ENCODE measurements at regions not wholly inside any gene's neighbourhood (a gene's known extent, or its start where the extent isn't known, plus 50 kb on each side); places are given as distances from the start of the nearest gene placed in this dataset.
"Not testable (repeated sequence)": the region's sequence is repeated elsewhere in the genome, so short reads cannot be mapped to it uniquely, and the experiment has no call there.

DNA sequence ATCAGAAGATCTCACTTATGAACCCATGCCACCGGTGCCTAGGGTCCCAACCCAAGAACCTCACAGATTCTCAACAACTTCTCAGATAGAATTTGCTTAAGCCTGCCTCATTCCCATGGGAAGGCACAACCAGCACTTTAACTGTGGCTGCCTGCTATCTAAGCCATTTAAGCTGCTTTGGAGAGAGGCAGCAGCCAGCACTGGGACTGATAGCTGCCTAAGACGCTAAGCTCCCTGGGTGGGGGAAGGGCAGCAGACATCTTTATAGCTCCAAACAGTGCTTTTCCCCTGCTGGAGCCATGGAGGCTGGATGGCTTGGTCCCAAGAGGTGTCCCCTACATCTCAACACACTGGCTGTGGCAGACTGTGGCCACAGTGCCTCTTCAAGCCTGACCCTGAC lies 1268.6 kb downstream of the FAM133A start:
- H3K4me1 ChIP-seq: no peaks in the 10 kb centered on the region
- 46 to 75% (median 48%) methylated on average over 2 of the region's 2 CpGs for WGBS, 4 donors
- H3K9me3 ChIP-seq: peaks cover 0 to 6% (median 0%) of the 10 kb centered on the region in 12 donors
- no peak overlapping the region for H3K4me3 ChIP-seq
- DNase-seq (no peak), ATAC-seq (no peak)
- intact Hi-C loops (cut with DNase I): no loop called here
- H3K27me3 ChIP-seq: peaks cover 0 to 7% (median 0%) of the 10 kb centered on the region in 9 donors
- H3K27ac ChIP-seq: no peak overlapping the region
- TF ChIP-seq CTCF (IDR thresholded peaks at IDR 0.05) (no peak), POLR2A (IDR thresholded peaks at IDR 0.05) (no peak)
- no peaks in the 10 kb centered on the region for H3K36me3 ChIP-seq

DNA sequence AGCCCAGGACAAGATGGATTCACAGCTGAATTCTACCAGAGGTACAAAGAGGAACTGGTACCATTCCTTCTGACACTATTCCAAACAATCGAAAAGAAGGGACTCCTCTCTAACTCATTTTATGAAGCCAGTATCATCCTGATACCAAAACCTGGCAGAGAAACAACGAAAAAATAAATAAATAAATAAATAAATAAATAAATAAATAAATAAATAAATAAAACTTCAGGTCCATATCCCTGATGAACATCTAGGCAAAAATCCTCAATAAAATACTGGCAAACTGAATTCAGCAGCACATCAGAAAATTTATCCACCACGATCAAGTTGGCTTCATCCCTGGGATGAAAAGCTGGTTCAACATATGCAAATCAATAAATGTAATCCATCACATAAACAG lies 1272.1 kb downstream of the FAM133A start:
- H3K27me3 ChIP-seq; H3K4me3 ChIP-seq; H3K36me3 ChIP-seq; H3K4me1 ChIP-seq; H3K27ac ChIP-seq; ATAC-seq; intact Hi-C loops (cut with DNase I); DNase-seq; H3K9me3 ChIP-seq: not testable (repeated sequence)
- WGBS, 4 donors: 61 to 70% (median 66%) methylated on average over 3 of the region's 3 CpGs

GRCh38 chrX:94961730-94962129 lies 1287.7 kb downstream of the FAM133A start:
- no peaks in the 10 kb centered on the region for H3K4me1 ChIP-seq
- no peak overlapping the region for H3K4me3 ChIP-seq
- H3K27me3 ChIP-seq: no peaks in the 10 kb centered on the region
- no peak overlapping the region for H3K27ac ChIP-seq
- intact Hi-C loops (cut with DNase I): no loop called here
- 45 to 63% (median 60%) methylated on average over 2 of the region's 2 CpGs for WGBS, 4 donors
- no peaks in the 10 kb centered on the region for H3K9me3 ChIP-seq
- no peak for DNase-seq
- TF ChIP-seq CTCF (IDR thresholded peaks at IDR 0.05) (no peak), POLR2A (IDR thresholded peaks at IDR 0.05) (no peak)
- no peaks in the 10 kb centered on the region for H3K36me3 ChIP-seq
- no peak for ATAC-seq

GRCh38 chrX:94977562-94977961 lies 1303.6 kb downstream of the FAM133A start:
- ATAC-seq (no peak), DNase-seq (no peak)
- Histone ChIP-seq H3K27ac (no peak overlapping the region), H3K4me1 (no peaks in the 10 kb centered on the region), H3K36me3 (no peaks in the 10 kb centered on the region), H3K9me3 (no peaks in the 10 kb centered on the region), H3K4me3 (no peak overlapping the region), H3K27me3 (peaks cover 0 to 5% (median 0%) of the 10 kb centered on the region in 9 donors)
- intact Hi-C loops (cut with DNase I): no loop called here
- WGBS, 4 donors: 72 to 92% (median 87%) methylated on average over 2 of the region's 2 CpGs
- no peak for TF ChIP-seq CTCF (IDR thresholded peaks at IDR 0.05)

GRCh38 chrX:94977986-94978385 lies 1304.0 kb downstream of the FAM133A start:
- no peak overlapping the region for H3K4me3 ChIP-seq
- DNase-seq (no peak), ATAC-seq (no peak)
- no peaks in the 10 kb centered on the region for H3K9me3 ChIP-seq
- H3K36me3 ChIP-seq: no peaks in the 10 kb centered on the region
- H3K27ac ChIP-seq: no peak overlapping the region
- WGBS, 4 donors: 57 to 75% (median 73%) methylated on average over 3 to 4 of the region's 4 CpGs
- H3K27me3 ChIP-seq: peaks cover 0 to 5% (median 0%) of the 10 kb centered on the region in 9 donors
- intact Hi-C loops (cut with DNase I): no loop called here
- no peaks in the 10 kb centered on the region for H3K4me1 ChIP-seq
- TF ChIP-seq CTCF (IDR thresholded peaks at IDR 0.05): no peak
- TF ChIP-seq POLR2A (IDR thresholded peaks at IDR 0.05): no peak
